ENCODE measurements at regions not wholly inside any gene's neighbourhood (a gene's known extent, or its start where the extent isn't known, plus 50 kb on each side); places are given as distances from the start of the nearest gene placed in this dataset.

GRCh38 chr11:70810133-70810532, 411.8 kb downstream of the CTTN start:
- H3K4me3 ChIP-seq (ENCODE audit: insufficient read depth, low read length): no peak overlapping the region
- no peak overlapping the region for H3K4me2 ChIP-seq (ENCODE audit: insufficient read depth, low read length)
- no peaks in the 10 kb centered on the region for H3K4me1 ChIP-seq (ENCODE audit: insufficient read depth, low read length)
- H3K27me3 ChIP-seq (ENCODE audit: insufficient read depth, low read length): peaks cover 7% of the 10 kb centered on the region
- no peaks in the 10 kb centered on the region for H3K79me2 ChIP-seq (ENCODE audit: insufficient read depth, low read length)
- no peaks in the 10 kb centered on the region for H3K36me3 ChIP-seq (ENCODE audit: insufficient read depth, low read length)
- TF ChIP-seq, protein P1, sequence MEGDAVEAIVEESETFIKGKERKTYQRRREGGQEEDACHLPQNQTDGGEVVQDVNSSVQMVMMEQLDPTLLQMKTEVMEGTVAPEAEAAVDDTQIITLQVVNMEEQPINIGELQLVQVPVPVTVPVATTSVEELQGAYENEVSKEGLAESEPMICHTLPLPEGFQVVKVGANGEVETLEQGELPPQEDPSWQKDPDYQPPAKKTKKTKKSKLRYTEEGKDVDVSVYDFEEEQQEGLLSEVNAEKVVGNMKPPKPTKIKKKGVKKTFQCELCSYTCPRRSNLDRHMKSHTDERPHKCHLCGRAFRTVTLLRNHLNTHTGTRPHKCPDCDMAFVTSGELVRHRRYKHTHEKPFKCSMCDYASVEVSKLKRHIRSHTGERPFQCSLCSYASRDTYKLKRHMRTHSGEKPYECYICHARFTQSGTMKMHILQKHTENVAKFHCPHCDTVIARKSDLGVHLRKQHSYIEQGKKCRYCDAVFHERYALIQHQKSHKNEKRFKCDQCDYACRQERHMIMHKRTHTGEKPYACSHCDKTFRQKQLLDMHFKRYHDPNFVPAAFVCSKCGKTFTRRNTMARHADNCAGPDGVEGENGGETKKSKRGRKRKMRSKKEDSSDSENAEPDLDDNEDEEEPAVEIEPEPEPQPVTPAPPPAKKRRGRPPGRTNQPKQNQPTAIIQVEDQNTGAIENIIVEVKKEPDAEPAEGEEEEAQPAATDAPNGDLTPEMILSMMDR (IDR thresholded peaks at IDR 0.05; ENCODE audit: extremely low read depth, low read depth, low read length): no peak
- H4K20me1 ChIP-seq (ENCODE audit: insufficient read depth, low read length): no peaks in the 10 kb centered on the region
- H3K27ac ChIP-seq (ENCODE audit: low read depth, low read length): no peak overlapping the region
- H2AFZ ChIP-seq (ENCODE audit: low read length): no peak overlapping the region
- no peaks in the 10 kb centered on the region for H3K9me3 ChIP-seq (ENCODE audit: low read depth, low read length)
- DNase-seq (ENCODE audit: insufficient read length, low spot score, missing footprints): no peak

DNA sequence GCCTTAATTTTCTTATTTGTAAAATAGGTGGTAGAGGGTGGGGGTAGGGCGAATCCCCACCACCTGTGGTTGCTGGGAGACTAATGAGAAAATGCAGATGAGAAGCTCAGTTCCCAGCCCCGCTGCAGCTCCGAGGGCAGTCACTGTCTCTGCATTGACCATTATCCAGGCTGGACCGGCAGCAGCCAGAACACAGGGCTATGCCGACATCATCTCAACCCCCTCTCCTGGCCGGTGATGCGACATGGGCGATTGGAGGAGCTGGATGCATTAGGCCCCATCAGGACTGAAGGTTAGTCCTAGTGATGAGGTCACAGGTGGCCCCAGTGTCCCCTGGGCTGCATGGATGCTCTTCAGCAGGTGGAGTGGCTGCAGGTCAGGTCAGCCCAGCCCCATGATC, 412.4 kb downstream of the CTTN start:
- H4K20me1 ChIP-seq (ENCODE audit: insufficient read depth, low read length): no peaks in the 10 kb centered on the region
- H3K4me1 ChIP-seq (ENCODE audit: insufficient read depth, low read length): no peaks in the 10 kb centered on the region
- H3K27me3 ChIP-seq (ENCODE audit: insufficient read depth, low read length): peaks cover 7% of the 10 kb centered on the region
- H3K27ac ChIP-seq (ENCODE audit: low read depth, low read length): no peak overlapping the region
- no peak overlapping the region for H3K4me3 ChIP-seq (ENCODE audit: insufficient read depth, low read length)
- no peaks in the 10 kb centered on the region for H3K36me3 ChIP-seq (ENCODE audit: insufficient read depth, low read length)
- TF ChIP-seq, protein P1 (IDR thresholded peaks at IDR 0.05; ENCODE audit: extremely low read depth, low read depth, low read length): no peak
- no peaks in the 10 kb centered on the region for H3K79me2 ChIP-seq (ENCODE audit: insufficient read depth, low read length)
- no peak for DNase-seq (ENCODE audit: insufficient read length, low spot score, missing footprints)
- no peak overlapping the region for H3K4me2 ChIP-seq (ENCODE audit: insufficient read depth, low read length)
- no peak overlapping the region for H2AFZ ChIP-seq (ENCODE audit: low read length)
- no peaks in the 10 kb centered on the region for H3K9me3 ChIP-seq (ENCODE audit: low read depth, low read length)

- H3K27me3 ChIP-seq (ENCODE audit: insufficient read depth, low read length): peaks cover 7% of the 10 kb centered on the region
- no peaks in the 10 kb centered on the region for H3K79me2 ChIP-seq (ENCODE audit: insufficient read depth, low read length)
- no peaks in the 10 kb centered on the region for H3K9me3 ChIP-seq (ENCODE audit: low read depth, low read length)
- H3K4me1 ChIP-seq (ENCODE audit: insufficient read depth, low read length): no peaks in the 10 kb centered on the region
- no peaks in the 10 kb centered on the region for H3K36me3 ChIP-seq (ENCODE audit: insufficient read depth, low read length)
- H3K27ac ChIP-seq (ENCODE audit: low read depth, low read length): no peak overlapping the region
- no peak for DNase-seq (ENCODE audit: insufficient read length, low spot score, missing footprints)
- H2AFZ ChIP-seq (ENCODE audit: low read length): no peak overlapping the region
- no peak overlapping the region for H3K4me2 ChIP-seq (ENCODE audit: insufficient read depth, low read length)
- H4K20me1 ChIP-seq (ENCODE audit: insufficient read depth, low read length): no peaks in the 10 kb centered on the region
- TF ChIP-seq, protein P1 (IDR thresholded peaks at IDR 0.05; ENCODE audit: extremely low read depth, low read depth, low read length): no peak
- no peak overlapping the region for H3K4me3 ChIP-seq (ENCODE audit: insufficient read depth, low read length)
These were observed 413.2 kb downstream of the CTTN start for GRCh38 chr11:70811483-70811882.

GRCh38 chr11:70811915-70812314, 413.6 kb downstream of the CTTN start:
- TF ChIP-seq, protein P1 (IDR thresholded peaks at IDR 0.05; ENCODE audit: extremely low read depth, low read depth, low read length): no peak

More at GRCh38 chr11:70811915-70812314, 413.6 kb downstream of the CTTN start:
- Histone ChIP-seq H3K79me2 (ENCODE audit: insufficient read depth, low read length) (no peaks in the 10 kb centered on the region), H2AFZ (ENCODE audit: low read length) (no peak overlapping the region), H3K27ac (ENCODE audit: low read depth, low read length) (no peak overlapping the region), H3K4me3 (ENCODE audit: insufficient read depth, low read length) (no peak overlapping the region), H3K4me2 (ENCODE audit: insufficient read depth, low read length) (no peak overlapping the region), H3K36me3 (ENCODE audit: insufficient read depth, low read length) (no peaks in the 10 kb centered on the region), H3K27me3 (ENCODE audit: insufficient read depth, low read length) (peaks cover 7% of the 10 kb centered on the region), H4K20me1 (ENCODE audit: insufficient read depth, low read length) (no peaks in the 10 kb centered on the region), H3K4me1 (ENCODE audit: insufficient read depth, low read length) (no peaks in the 10 kb centered on the region), H3K9me3 (ENCODE audit: low read depth, low read length) (no peaks in the 10 kb centered on the region)
- no peak for DNase-seq (ENCODE audit: insufficient read length, low spot score, missing footprints)

All from osteoblast (primary cell).